ENCODE measurements at regions not wholly inside any gene's neighbourhood (a gene's known extent, or its start where the extent isn't known, plus 50 kb on each side); places are given as distances from the start of the nearest gene placed in this dataset.

GRCh38 chr4:128379860-128380259 is 92.2 kb upstream of the PGRMC2 start:
- DNase-seq (ENCODE audit: low read depth), result peak; percentile 53
- no peak overlapping the region for H3K4me3 ChIP-seq (ENCODE audit: low read length)
- TF ChIP-seq, protein P1, sequence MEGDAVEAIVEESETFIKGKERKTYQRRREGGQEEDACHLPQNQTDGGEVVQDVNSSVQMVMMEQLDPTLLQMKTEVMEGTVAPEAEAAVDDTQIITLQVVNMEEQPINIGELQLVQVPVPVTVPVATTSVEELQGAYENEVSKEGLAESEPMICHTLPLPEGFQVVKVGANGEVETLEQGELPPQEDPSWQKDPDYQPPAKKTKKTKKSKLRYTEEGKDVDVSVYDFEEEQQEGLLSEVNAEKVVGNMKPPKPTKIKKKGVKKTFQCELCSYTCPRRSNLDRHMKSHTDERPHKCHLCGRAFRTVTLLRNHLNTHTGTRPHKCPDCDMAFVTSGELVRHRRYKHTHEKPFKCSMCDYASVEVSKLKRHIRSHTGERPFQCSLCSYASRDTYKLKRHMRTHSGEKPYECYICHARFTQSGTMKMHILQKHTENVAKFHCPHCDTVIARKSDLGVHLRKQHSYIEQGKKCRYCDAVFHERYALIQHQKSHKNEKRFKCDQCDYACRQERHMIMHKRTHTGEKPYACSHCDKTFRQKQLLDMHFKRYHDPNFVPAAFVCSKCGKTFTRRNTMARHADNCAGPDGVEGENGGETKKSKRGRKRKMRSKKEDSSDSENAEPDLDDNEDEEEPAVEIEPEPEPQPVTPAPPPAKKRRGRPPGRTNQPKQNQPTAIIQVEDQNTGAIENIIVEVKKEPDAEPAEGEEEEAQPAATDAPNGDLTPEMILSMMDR (conservative IDR thresholded peaks at IDR 0.05; ENCODE audit: low read length), result peak; percentile 65

DNA sequence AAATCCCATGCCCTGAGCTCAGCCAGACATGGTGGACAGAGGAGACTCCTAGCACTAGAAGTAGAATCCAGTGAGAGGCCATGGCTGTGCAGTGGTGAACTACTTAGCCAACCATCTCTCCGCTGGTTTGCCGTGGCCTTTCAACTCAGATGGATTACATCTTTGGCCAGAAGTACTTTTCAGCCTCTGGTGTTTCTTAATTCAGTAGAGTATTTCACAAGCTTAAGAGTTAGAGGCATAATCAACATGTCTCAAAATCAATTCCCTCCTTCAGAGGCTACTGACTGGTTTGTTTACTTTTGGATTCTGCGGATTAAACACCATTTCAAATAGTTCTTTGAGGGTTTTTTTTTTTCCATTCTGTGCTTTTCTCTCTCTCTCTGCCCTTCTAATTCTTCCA is 91.1 kb upstream of the PGRMC2 start:
- DNase-seq (ENCODE audit: low read depth), result no peak
- TF ChIP-seq, protein P1 (conservative IDR thresholded peaks at IDR 0.05; ENCODE audit: low read length), result no peak
- H3K4me3 ChIP-seq (ENCODE audit: low read length), result no peak overlapping the region

DNA sequence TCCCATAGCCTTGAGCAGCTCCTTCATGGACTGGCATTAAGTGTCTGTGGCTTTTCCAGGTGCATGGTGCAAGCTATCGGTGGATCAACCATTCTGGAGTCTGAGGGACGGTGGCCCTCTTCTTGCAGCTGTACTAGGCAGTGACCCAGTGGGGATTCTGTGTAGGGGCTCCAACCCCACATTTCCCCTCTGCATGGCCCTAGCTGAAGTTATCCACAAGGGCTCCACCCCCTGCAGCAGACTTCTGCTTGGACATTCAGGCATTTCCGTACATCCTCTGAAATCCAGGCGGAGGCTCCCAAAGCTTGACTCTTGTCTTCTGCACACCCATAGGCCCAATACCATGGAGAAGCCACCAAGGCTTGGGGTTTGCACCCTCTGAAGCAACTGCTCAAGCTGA is 89.3 kb upstream of the PGRMC2 start:
- TF ChIP-seq, protein P1 (conservative IDR thresholded peaks at IDR 0.05; ENCODE audit: low read length), result no peak
- DNase-seq (ENCODE audit: low read depth), result no peak
- no peak overlapping the region for H3K4me3 ChIP-seq (ENCODE audit: low read length)

GRCh38 chr4:128376303-128376702 is 88.7 kb upstream of the PGRMC2 start:
- H3K4me3 ChIP-seq (ENCODE audit: low read length), result no peak overlapping the region
- TF ChIP-seq, protein P1 (conservative IDR thresholded peaks at IDR 0.05; ENCODE audit: low read length), result no peak
- DNase-seq (ENCODE audit: low read depth), result no peak

- TF ChIP-seq, protein P1 (conservative IDR thresholded peaks at IDR 0.05; ENCODE audit: low read length), result no peak
- DNase-seq (ENCODE audit: low read depth), result no peak
- no peak overlapping the region for H3K4me3 ChIP-seq (ENCODE audit: low read length)
Measured at GRCh38 chr4:128373628-128374027, 86.0 kb upstream of the PGRMC2 start.

- peak overlapping the region; percentile 14 for H3K4me3 ChIP-seq (ENCODE audit: low read length)
- TF ChIP-seq, protein P1 (conservative IDR thresholded peaks at IDR 0.05; ENCODE audit: low read length), result no peak
- no peak for DNase-seq (ENCODE audit: low read depth)
Measured at GRCh38 chr4:128371876-128372275, 84.3 kb upstream of the PGRMC2 start.

- TF ChIP-seq, protein P1 (conservative IDR thresholded peaks at IDR 0.05; ENCODE audit: low read length), result no peak
- peak; percentile 98 for DNase-seq (ENCODE audit: low read depth)
Measured at GRCh38 chr4:128371001-128371777, 83.6 kb upstream of the PGRMC2 start.

More at GRCh38 chr4:128371001-128371777, 83.6 kb upstream of the PGRMC2 start:
- peak overlapping the region; percentile 14 for H3K4me3 ChIP-seq (ENCODE audit: low read length)
